ENCODE measurements at regions not wholly inside any gene's neighbourhood (a gene's known extent, or its start where the extent isn't known, plus 50 kb on each side); places are given as distances from the start of the nearest gene placed in this dataset.

- H3K27ac Mint-ChIP-seq = peak overlapping the region; percentile 16
- no peaks in the 10 kb centered on the region for H3K9me3 ChIP-seq (ENCODE audit: control insufficient read depth, low read length, poor library complexity, severe bottlenecking)
- ATAC-seq (no peak), DNase-seq (no peak)
- peaks cover 19% of the 10 kb centered on the region for H3K4me1 Mint-ChIP-seq
- peaks cover 2% of the 10 kb centered on the region for H3K36me3 Mint-ChIP-seq (ENCODE audit: low read depth)
- H3K4me3 Mint-ChIP-seq = no peak overlapping the region
- peaks cover 12% of the 10 kb centered on the region for H3K27me3 Mint-ChIP-seq
Measured at GRCh38 chr15:59838900-59839299, 149.8 kb upstream of the BNIP2 start.

GRCh38 chr15:59835776-59836175 is 146.7 kb upstream of the BNIP2 start:
- DNase-seq (no peak), ATAC-seq (no peak)
- Mint-ChIP-seq H3K27me3 (peaks cover 8% of the 10 kb centered on the region), H3K4me1 (peaks cover 19% of the 10 kb centered on the region), H3K27ac (no peak overlapping the region), H3K4me3 (no peak overlapping the region), H3K36me3 (ENCODE audit: low read depth) (no peaks in the 10 kb centered on the region)
- no peaks in the 10 kb centered on the region for H3K9me3 ChIP-seq (ENCODE audit: control insufficient read depth, low read length, poor library complexity, severe bottlenecking)

GRCh38 chr15:59834528-59834927 is 145.4 kb upstream of the BNIP2 start:
- peaks cover 19% of the 10 kb centered on the region for H3K4me1 Mint-ChIP-seq
- ATAC-seq (no peak), DNase-seq (no peak)
- no peak overlapping the region for H3K27ac Mint-ChIP-seq
- no peak overlapping the region for H3K4me3 Mint-ChIP-seq
- H3K27me3 Mint-ChIP-seq = peaks cover 8% of the 10 kb centered on the region
- H3K9me3 ChIP-seq (ENCODE audit: control insufficient read depth, low read length, poor library complexity, severe bottlenecking) = no peaks in the 10 kb centered on the region
- no peaks in the 10 kb centered on the region for H3K36me3 Mint-ChIP-seq (ENCODE audit: low read depth)

- ATAC-seq = no peak
- H3K27ac Mint-ChIP-seq = no peak overlapping the region
- H3K4me3 Mint-ChIP-seq = no peak overlapping the region
- H3K4me1 Mint-ChIP-seq = peaks cover 11% of the 10 kb centered on the region
- no peak for DNase-seq
- no peaks in the 10 kb centered on the region for H3K36me3 Mint-ChIP-seq (ENCODE audit: low read depth)
- H3K27me3 Mint-ChIP-seq = peaks cover 8% of the 10 kb centered on the region
- no peaks in the 10 kb centered on the region for H3K9me3 ChIP-seq (ENCODE audit: control insufficient read depth, low read length, poor library complexity, severe bottlenecking)
Measured at GRCh38 chr15:59833366-59833765, 144.2 kb upstream of the BNIP2 start.

- DNase-seq (no peak), ATAC-seq (no peak)
- H3K9me3 ChIP-seq (ENCODE audit: control insufficient read depth, low read length, poor library complexity, severe bottlenecking) = no peaks in the 10 kb centered on the region
- H3K4me1 Mint-ChIP-seq = peaks cover 5% of the 10 kb centered on the region
- H3K36me3 Mint-ChIP-seq (ENCODE audit: low read depth) = no peaks in the 10 kb centered on the region
- H3K4me3 Mint-ChIP-seq = no peak overlapping the region
- no peak overlapping the region for H3K27ac Mint-ChIP-seq
- H3K27me3 Mint-ChIP-seq = peaks cover 8% of the 10 kb centered on the region
Measured at GRCh38 chr15:59830873-59831272, 141.8 kb upstream of the BNIP2 start.

- no peak for DNase-seq
- no peak overlapping the region for H3K27ac Mint-ChIP-seq
Measured at GRCh38 chr15:59830098-59830497, 141.0 kb upstream of the BNIP2 start.

GRCh38 chr15:59828861-59829260 is 139.7 kb upstream of the BNIP2 start:
- Mint-ChIP-seq H3K36me3 (ENCODE audit: low read depth) (no peaks in the 10 kb centered on the region), H3K4me3 (no peak overlapping the region), H3K4me1 (peaks cover 5% of the 10 kb centered on the region)

More at GRCh38 chr15:59830098-59830497, 141.0 kb upstream of the BNIP2 start:
- peaks cover 5% of the 10 kb centered on the region for H3K4me1 Mint-ChIP-seq
- peaks cover 8% of the 10 kb centered on the region for H3K27me3 Mint-ChIP-seq
- no peaks in the 10 kb centered on the region for H3K9me3 ChIP-seq (ENCODE audit: control insufficient read depth, low read length, poor library complexity, severe bottlenecking)
- no peak for ATAC-seq
- H3K4me3 Mint-ChIP-seq = no peak overlapping the region
- H3K36me3 Mint-ChIP-seq (ENCODE audit: low read depth) = no peaks in the 10 kb centered on the region

GRCh38 chr15:59828263-59828662 is 139.1 kb upstream of the BNIP2 start:
- H3K27me3 Mint-ChIP-seq = no peaks in the 10 kb centered on the region
- DNase-seq = no peak
- H3K4me3 Mint-ChIP-seq = no peak overlapping the region
- H3K27ac Mint-ChIP-seq = no peak overlapping the region
- no peaks in the 10 kb centered on the region for H3K9me3 ChIP-seq (ENCODE audit: control insufficient read depth, low read length, poor library complexity, severe bottlenecking)
- ATAC-seq = no peak
- H3K4me1 Mint-ChIP-seq = peaks cover 5% of the 10 kb centered on the region
- no peaks in the 10 kb centered on the region for H3K36me3 Mint-ChIP-seq (ENCODE audit: low read depth)

More at GRCh38 chr15:59828861-59829260, 139.7 kb upstream of the BNIP2 start:
- no peaks in the 10 kb centered on the region for H3K9me3 ChIP-seq (ENCODE audit: control insufficient read depth, low read length, poor library complexity, severe bottlenecking)
- Mint-ChIP-seq H3K27me3 (no peaks in the 10 kb centered on the region), H3K27ac (no peak overlapping the region)
- ATAC-seq = no peak
- DNase-seq = no peak

GRCh38 chr15:59825901-59826300 is 136.8 kb upstream of the BNIP2 start:
- no peaks in the 10 kb centered on the region for H3K9me3 ChIP-seq (ENCODE audit: control insufficient read depth, low read length, poor library complexity, severe bottlenecking)
- Mint-ChIP-seq H3K27me3 (no peaks in the 10 kb centered on the region), H3K4me1 (peaks cover 5% of the 10 kb centered on the region), H3K27ac (no peak overlapping the region), H3K4me3 (no peak overlapping the region), H3K36me3 (ENCODE audit: low read depth) (no peaks in the 10 kb centered on the region)
- no peak for ATAC-seq
- DNase-seq = no peak

- ATAC-seq = no peak
- peaks cover 15% of the 10 kb centered on the region for H3K27me3 Mint-ChIP-seq
- H3K9me3 ChIP-seq (ENCODE audit: control insufficient read depth, low read length, poor library complexity, severe bottlenecking) = no peaks in the 10 kb centered on the region
- peaks cover 2% of the 10 kb centered on the region for H3K36me3 Mint-ChIP-seq (ENCODE audit: low read depth)
- peaks cover 4% of the 10 kb centered on the region for H3K4me1 Mint-ChIP-seq
- no peak for DNase-seq
- H3K27ac Mint-ChIP-seq = no peak overlapping the region
- no peak overlapping the region for H3K4me3 Mint-ChIP-seq
Measured at GRCh38 chr15:59821286-59821685, 132.2 kb upstream of the BNIP2 start.

GRCh38 chr15:59819092-59819491 is 130.0 kb upstream of the BNIP2 start:
- peaks cover 2% of the 10 kb centered on the region for H3K36me3 Mint-ChIP-seq (ENCODE audit: low read depth)
- H3K27ac Mint-ChIP-seq = no peak overlapping the region
- no peak for DNase-seq
- H3K9me3 ChIP-seq (ENCODE audit: control insufficient read depth, low read length, poor library complexity, severe bottlenecking) = no peaks in the 10 kb centered on the region
- peaks cover 15% of the 10 kb centered on the region for H3K27me3 Mint-ChIP-seq
- ATAC-seq = no peak
- peaks cover 11% of the 10 kb centered on the region for H3K4me1 Mint-ChIP-seq
- H3K4me3 Mint-ChIP-seq = no peak overlapping the region

- Mint-ChIP-seq H3K4me3 (no peak overlapping the region), H3K36me3 (ENCODE audit: low read depth) (peaks cover 2% of the 10 kb centered on the region), H3K4me1 (peaks cover 13% of the 10 kb centered on the region), H3K27ac (no peak overlapping the region), H3K27me3 (peaks cover 15% of the 10 kb centered on the region)
- no peaks in the 10 kb centered on the region for H3K9me3 ChIP-seq (ENCODE audit: control insufficient read depth, low read length, poor library complexity, severe bottlenecking)
- no peak for DNase-seq
- no peak for ATAC-seq
Measured at GRCh38 chr15:59818336-59818735, 129.2 kb upstream of the BNIP2 start.

- H3K4me1 Mint-ChIP-seq = peaks cover 18% of the 10 kb centered on the region
- ATAC-seq = no peak
- H3K27me3 Mint-ChIP-seq = peaks cover 15% of the 10 kb centered on the region
- no peaks in the 10 kb centered on the region for H3K9me3 ChIP-seq (ENCODE audit: control insufficient read depth, low read length, poor library complexity, severe bottlenecking)
- no peak for DNase-seq
- peaks cover 2% of the 10 kb centered on the region for H3K36me3 Mint-ChIP-seq (ENCODE audit: low read depth)
- H3K27ac Mint-ChIP-seq = no peak overlapping the region
- H3K4me3 Mint-ChIP-seq = no peak overlapping the region
Measured at GRCh38 chr15:59817834-59818233, 128.7 kb upstream of the BNIP2 start.

GRCh38 chr15:59817053-59817452 is 127.9 kb upstream of the BNIP2 start:
- no peak for ATAC-seq
- Mint-ChIP-seq H3K27me3 (peaks cover 15% of the 10 kb centered on the region), H3K27ac (no peak overlapping the region), H3K4me3 (no peak overlapping the region), H3K4me1 (peaks cover 18% of the 10 kb centered on the region), H3K36me3 (ENCODE audit: low read depth) (peaks cover 2% of the 10 kb centered on the region)
- H3K9me3 ChIP-seq (ENCODE audit: control insufficient read depth, low read length, poor library complexity, severe bottlenecking) = no peaks in the 10 kb centered on the region
- DNase-seq = no peak

Data from T-helper 17 cell (primary cell).